GM12891 (cell line): ENCODE measurements at regions not wholly inside any gene's neighbourhood (a gene's known extent, or its start where the extent isn't known, plus 50 kb on each side); places are given as distances from the start of the nearest gene placed in this dataset.

ENCODE experiments used
- DNase-seq: peaks from one replicate; pipeline ENCODE4 v3.0.0; 2011; ENCODE audit warnings: low spot score; ENCODE audit not compliant: insufficient read length
- FAIRE-seq: peaks from 2 replicates; lab custom pipeline; 2011; peaks lifted over from hg19 to GRCh38; lab: Jason Lieb, UNC
- PAX5 ChIP-seq: IDR thresholded peaks from 2 replicates; pipeline ENCODE4 v1.6.1; 2011; ENCODE audit warnings: low read length, moderate library complexity, mild to moderate bottlenecking; ENCODE audit not compliant: insufficient read depth, severe bottlenecking
- POLR2A ChIP-seq: IDR thresholded peaks from 2 replicates; pipeline ENCODE4 v1.6.1; 2011; ENCODE audit warnings: low read depth, low read length, control low read depth
- POLR2AphosphoS5 ChIP-seq: IDR thresholded peaks from 2 replicates; pipeline ENCODE4 v1.6.1; 2011; ENCODE audit warnings: low read depth, low read length, control low read depth
- POU2F2 ChIP-seq: IDR thresholded peaks from 2 replicates; pipeline ENCODE4 v1.6.1; 2011; ENCODE audit warnings: low read depth, mild to moderate bottlenecking, control low read depth, low read length, moderate library complexity
- SPI1 ChIP-seq: IDR thresholded peaks from 2 replicates; pipeline ENCODE4 v1.6.1; 2011; ENCODE audit warnings: low read depth, low read length, control low read depth
- TAF1 ChIP-seq: IDR thresholded peaks from 2 replicates; pipeline ENCODE4 v1.6.1; 2011; ENCODE audit warnings: low read depth, low read length, control low read depth

DNA sequence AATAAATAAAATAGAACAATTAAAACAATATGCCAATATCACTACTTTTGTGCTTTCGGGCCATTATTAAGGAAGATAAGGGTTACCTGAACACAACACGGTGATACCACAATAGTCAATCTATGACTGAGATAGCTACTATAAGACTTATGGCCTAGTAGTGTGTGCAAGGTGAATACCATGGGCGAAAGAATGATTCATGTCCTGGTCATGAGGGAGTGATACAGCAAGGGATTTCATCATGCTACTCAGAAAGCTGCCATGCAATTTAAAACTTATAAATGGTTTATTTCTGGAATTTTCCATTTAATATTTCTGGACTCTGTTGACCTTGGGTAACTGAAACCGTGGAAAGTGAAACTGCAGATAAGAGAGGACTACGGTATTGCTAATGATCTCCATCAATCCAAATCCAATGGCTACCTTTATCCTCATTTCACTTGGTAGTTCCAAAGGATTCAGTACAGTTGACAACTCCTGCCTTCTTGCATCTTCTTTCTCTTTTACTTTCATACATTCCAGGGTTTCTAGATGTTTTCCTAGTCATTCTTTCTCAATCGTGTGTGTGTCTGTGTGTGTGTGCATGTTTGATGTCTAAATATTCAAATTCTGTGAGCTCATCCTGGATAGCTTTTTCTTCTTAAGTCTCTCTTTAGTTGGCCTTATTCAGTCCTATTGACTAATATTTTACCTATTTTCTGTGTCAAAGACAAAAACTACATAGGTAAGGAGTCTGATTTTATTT lies 100.5 kb upstream of the MAGI2 start:
- no peak for DNase-seq

GRCh38 chr7:79552463-79552862 lies 99.0 kb upstream of the MAGI2 start:
- DNase-seq (no peak), FAIRE-seq (no peak)
- TF ChIP-seq POLR2A (no peak), PAX5 (no peak), TAF1 (no peak), POU2F2 (no peak), POLR2AphosphoS5 (no peak), SPI1 (no peak)

More for the DNA sequence above, 100.5 kb upstream of the MAGI2 start:
- TF ChIP-seq TAF1 (no peak), SPI1 (no peak), PAX5 (no peak), POU2F2 (no peak), POLR2AphosphoS5 (no peak), POLR2A (no peak)
- FAIRE-seq, result no peak

- DNase-seq, result no peak
- no peak for TF ChIP-seq SPI1
- no peak for TF ChIP-seq TAF1
- no peak for TF ChIP-seq POLR2AphosphoS5
- no peak for TF ChIP-seq POLR2A
- TF ChIP-seq POU2F2, result no peak
- TF ChIP-seq PAX5, result no peak
- no peak for FAIRE-seq
Measured at GRCh38 chr7:79548727-79549126, 95.3 kb upstream of the MAGI2 start.

- DNase-seq, result no peak
- no peak for TF ChIP-seq POU2F2
- no peak for TF ChIP-seq POLR2A
- no peak for TF ChIP-seq TAF1
- no peak for TF ChIP-seq POLR2AphosphoS5
- FAIRE-seq, result no peak
Measured at GRCh38 chr7:79547132-79547531, 93.7 kb upstream of the MAGI2 start.

GRCh38 chr7:79540592-79540991 lies 87.1 kb upstream of the MAGI2 start:
- TF ChIP-seq POU2F2 (no peak), POLR2AphosphoS5 (no peak), PAX5 (no peak), POLR2A (no peak), TAF1 (no peak), SPI1 (no peak)
- FAIRE-seq, result no peak
- no peak for DNase-seq

DNA sequence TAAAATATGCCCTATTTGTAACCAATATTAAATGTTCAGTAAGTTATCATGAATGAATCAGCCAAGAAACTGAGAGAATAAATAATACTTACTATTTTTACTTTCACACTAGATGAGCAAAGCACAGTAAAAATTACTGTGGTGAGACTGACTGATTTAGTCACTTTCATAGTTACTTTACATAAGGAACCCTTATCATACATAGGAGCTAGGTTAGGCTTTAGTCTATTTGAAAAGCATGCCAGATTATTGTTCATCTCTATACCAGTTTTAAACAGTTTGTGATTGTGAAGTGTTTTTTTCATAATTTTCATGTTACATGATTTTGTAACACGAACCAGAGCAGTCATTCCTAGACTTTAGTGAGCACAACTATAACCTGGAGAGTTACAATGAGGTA lies 80.7 kb upstream of the MAGI2 start:
- no peak for TF ChIP-seq TAF1
- no peak for TF ChIP-seq PAX5
- TF ChIP-seq POLR2AphosphoS5, result no peak
- TF ChIP-seq POU2F2, result no peak
- no peak for TF ChIP-seq POLR2A
- TF ChIP-seq SPI1, result no peak
- no peak for DNase-seq
- no peak for FAIRE-seq

GRCh38 chr7:79531905-79532664 lies 78.6 kb upstream of the MAGI2 start:
- FAIRE-seq (no peak), DNase-seq (no peak)
- TF ChIP-seq TAF1 (no peak), SPI1 (no peak), PAX5 (no peak), POLR2A (no peak), POU2F2 (no peak), POLR2AphosphoS5 (no peak)

GRCh38 chr7:79531116-79531515 lies 77.6 kb upstream of the MAGI2 start:
- no peak for DNase-seq
- no peak for TF ChIP-seq PAX5
- no peak for FAIRE-seq

DNA sequence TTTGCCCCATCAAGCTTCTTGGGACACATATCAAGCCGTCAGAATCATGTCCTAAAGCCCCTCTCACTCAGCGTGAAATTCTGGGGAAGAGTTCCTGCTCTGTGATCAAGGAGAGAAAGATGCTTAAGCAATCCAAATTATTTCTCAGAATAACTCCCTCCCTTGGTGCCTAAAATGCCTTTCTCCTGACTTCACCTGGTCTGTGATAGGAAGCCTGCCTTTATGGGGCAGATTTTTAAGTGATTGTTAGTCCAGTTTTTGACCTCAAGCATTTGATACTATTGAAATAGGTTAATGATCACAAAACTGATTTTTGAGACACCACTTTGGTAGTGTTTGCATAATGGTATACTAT lies 76.4 kb upstream of the MAGI2 start:
- DNase-seq, result no peak
- no peak for TF ChIP-seq TAF1
- TF ChIP-seq POLR2A, result no peak
- TF ChIP-seq PAX5, result no peak
- TF ChIP-seq SPI1, result no peak
- no peak for FAIRE-seq

- DNase-seq, result no peak
Measured at GRCh38 chr7:79529214-79529880, 75.9 kb upstream of the MAGI2 start.

More at GRCh38 chr7:79529214-79529880, 75.9 kb upstream of the MAGI2 start:
- FAIRE-seq, result no peak
- no peak for TF ChIP-seq POU2F2
- no peak for TF ChIP-seq POLR2A
- TF ChIP-seq PAX5, result no peak
- no peak for TF ChIP-seq TAF1
